ENCODE measurements at regions not wholly inside any gene's neighbourhood (a gene's known extent, or its start where the extent isn't known, plus 50 kb on each side); places are given as distances from the start of the nearest gene placed in this dataset.

DNA sequence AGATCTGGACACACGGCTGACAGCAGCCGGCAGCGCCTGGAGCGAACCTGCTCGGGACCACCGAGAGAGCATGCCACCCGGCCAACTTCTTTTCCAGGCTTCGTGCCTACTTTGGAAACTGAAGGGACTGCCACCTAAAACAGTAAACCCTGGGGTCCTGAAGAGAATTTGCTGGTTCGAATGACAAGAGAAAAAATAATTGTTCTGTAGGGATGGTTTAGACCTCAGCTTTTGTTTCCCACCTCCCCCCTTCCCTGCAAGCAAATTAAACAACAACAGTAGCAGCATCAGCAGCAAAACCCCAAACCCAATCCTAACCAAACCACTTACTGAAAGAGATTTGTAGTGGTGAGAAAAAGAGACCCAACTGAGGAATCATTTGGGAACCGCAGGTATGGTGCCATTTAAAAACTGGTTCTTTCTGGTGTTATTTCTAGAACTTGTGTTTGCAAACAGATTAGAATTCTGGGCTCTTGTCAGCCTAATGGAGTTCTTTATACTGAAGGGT is 105.6 kb downstream of the LEPR start:
- TF ChIP-seq, protein P1, sequence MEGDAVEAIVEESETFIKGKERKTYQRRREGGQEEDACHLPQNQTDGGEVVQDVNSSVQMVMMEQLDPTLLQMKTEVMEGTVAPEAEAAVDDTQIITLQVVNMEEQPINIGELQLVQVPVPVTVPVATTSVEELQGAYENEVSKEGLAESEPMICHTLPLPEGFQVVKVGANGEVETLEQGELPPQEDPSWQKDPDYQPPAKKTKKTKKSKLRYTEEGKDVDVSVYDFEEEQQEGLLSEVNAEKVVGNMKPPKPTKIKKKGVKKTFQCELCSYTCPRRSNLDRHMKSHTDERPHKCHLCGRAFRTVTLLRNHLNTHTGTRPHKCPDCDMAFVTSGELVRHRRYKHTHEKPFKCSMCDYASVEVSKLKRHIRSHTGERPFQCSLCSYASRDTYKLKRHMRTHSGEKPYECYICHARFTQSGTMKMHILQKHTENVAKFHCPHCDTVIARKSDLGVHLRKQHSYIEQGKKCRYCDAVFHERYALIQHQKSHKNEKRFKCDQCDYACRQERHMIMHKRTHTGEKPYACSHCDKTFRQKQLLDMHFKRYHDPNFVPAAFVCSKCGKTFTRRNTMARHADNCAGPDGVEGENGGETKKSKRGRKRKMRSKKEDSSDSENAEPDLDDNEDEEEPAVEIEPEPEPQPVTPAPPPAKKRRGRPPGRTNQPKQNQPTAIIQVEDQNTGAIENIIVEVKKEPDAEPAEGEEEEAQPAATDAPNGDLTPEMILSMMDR (IDR thresholded peaks at IDR 0.05; ENCODE audit: insufficient read depth, low read depth, low read length) = no peak
- no peak for TF ChIP-seq EZH2 (IDR thresholded peaks at IDR 0.05; ENCODE audit: insufficient read depth, low read length)

All from astrocyte (in vitro differentiated cells and primary cell).